AG04450 (cell line): ENCODE measurements at regions not wholly inside any gene's neighbourhood (a gene's known extent, or its start where the extent isn't known, plus 50 kb on each side); places are given as distances from the start of the nearest gene placed in this dataset.

Source experiments
- CTCF ChIA-PET: fragments of 300-600, 350-600 bp; formaldehyde crosslinking; extraction: SDS; loops from one replicate; lab custom pipeline; 2022; ENCODE audit warnings: antibody characterized with exemption, inconsistent platforms; lab: Charles Lee
- POLR2A ChIA-PET: fragments of 350-600 bp; formaldehyde crosslinking; extraction: SDS; loops from one replicate; lab custom pipeline; 2021; ENCODE audit warnings: antibody characterized with exemption, inconsistent platforms; lab: Yijun Ruan, JAX
- DNase-seq: peaks from one replicate; pipeline ENCODE4 v3.0.0-alpha.2; 2011; ENCODE audit warnings: low read depth, low spot score
- H3K27ac ChIP-seq: one replicate; pipeline ENCODE4 v1.5.1; 2012; ENCODE audit warnings: low read depth, low read length, control low read depth
- H3K27me3 ChIP-seq: one replicate; pipeline ENCODE4 v1.6.0; 2012; ENCODE audit warnings: low read length; ENCODE audit not compliant: control insufficient read depth, insufficient read depth
- H3K4me3 ChIP-seq: 2 replicates; pipeline ENCODE4 v1.5.1; 2011; ENCODE audit warnings: mild to moderate bottlenecking, low read depth, low read length, control low read depth
- H3K9me3 ChIP-seq: 2 replicates; pipeline ENCODE4 v1.5.1; 2012; ENCODE audit warnings: low read length; ENCODE audit not compliant: control insufficient read depth, insufficient read depth
- CTCF ChIP-seq: IDR thresholded peaks from 2 replicates; pipeline ENCODE4 v1.5.1; 2011; ENCODE audit warnings: low read depth, low read length, control low read depth, inconsistent platforms

- DNase-seq: no peak
- CTCF ChIA-PET: no interaction called here
Measured at GRCh38 chr4:26191353-26191752, 129.5 kb upstream of the RBPJ start.

DNA sequence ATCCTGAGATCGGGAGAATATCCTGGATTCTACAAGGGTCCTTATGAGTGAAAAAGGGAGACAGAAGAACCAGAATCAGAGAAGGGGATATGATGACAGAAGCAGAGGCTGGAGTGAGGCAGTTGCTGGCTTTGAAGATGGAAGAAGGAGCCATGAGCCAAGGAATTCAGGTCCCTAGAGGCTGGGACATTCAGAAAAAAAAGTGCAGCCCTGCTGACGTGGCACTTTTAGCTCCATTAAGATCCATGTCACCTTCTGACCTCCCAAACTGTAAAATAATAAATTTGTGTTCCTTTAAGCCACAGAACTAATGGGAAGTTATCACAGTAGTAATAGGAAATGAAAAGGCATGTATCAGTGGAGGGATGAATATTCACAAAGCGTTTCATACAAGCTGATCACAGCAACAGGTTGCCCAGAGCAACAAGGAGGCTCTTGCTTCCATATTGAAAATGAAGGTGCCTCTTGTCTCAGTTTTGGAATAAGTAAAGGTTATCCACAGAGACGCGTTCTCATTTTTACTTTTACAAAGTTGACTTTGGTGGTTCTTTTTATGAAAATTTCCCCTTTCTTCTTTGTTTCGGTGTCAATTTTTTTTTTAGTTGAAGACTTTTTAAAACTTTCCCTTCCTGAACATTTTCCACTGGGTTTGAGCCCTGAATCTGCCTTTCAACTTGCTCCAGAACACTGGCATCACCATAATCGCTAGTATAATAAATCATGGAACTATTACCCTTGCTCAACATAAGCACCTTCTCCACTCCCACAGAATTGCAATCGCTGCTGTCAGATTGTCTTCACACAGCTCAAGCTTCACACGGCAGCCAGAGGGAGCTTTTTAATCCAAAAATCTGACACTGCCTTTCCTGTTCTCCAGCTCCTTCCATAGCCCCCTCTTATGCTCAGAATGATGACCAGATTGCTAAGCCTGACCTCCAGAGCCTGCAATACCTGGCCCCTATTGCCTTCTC, 127.6 kb upstream of the RBPJ start:
- no peak for DNase-seq
- no peak overlapping the region for H3K4me3 ChIP-seq
- H3K27me3 ChIP-seq: no peaks in the 10 kb centered on the region
- CTCF ChIA-PET: interaction anchor here (0.8 kb wide), 1 partner anchor 111 kb away, joined by 3 read pairs; no protein-coding TSS in a partner anchor
- no peak for TF ChIP-seq CTCF
- H3K27ac ChIP-seq: no peak overlapping the region
- no peaks in the 10 kb centered on the region for H3K9me3 ChIP-seq
- POLR2A ChIA-PET: no interaction called here

More at GRCh38 chr4:26191353-26191752, 129.5 kb upstream of the RBPJ start:
- POLR2A ChIA-PET: no interaction called here
- Histone ChIP-seq H3K4me3 (no peak overlapping the region), H3K27me3 (no peaks in the 10 kb centered on the region), H3K27ac (no peak overlapping the region), H3K9me3 (no peaks in the 10 kb centered on the region)
- TF ChIP-seq CTCF: no peak

DNA sequence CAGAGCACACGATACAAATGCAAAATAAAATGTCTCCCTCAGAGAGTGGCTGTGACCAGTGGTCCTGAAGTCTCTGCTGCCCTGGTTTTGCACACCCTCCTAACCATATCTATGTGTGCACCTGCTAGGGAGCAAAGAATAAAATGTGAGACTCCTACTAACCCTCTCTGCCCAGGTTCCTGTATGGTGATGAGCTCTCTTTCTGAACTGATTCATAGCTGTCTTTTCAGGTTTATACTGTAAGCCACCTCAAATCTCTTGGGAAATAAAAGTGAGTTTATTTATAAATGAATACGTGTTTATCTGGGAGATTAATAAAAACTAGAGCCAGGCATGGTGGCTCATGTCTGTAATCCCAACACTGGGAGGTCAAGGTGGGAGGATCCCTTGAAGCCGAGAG, 126.0 kb upstream of the RBPJ start:
- Histone ChIP-seq H3K4me3 (no peak overlapping the region), H3K27me3 (no peaks in the 10 kb centered on the region), H3K27ac (no peak overlapping the region), H3K9me3 (no peaks in the 10 kb centered on the region)
- POLR2A ChIA-PET: no interaction called here
- CTCF ChIA-PET: interaction anchor here (0.9 kb wide), 1 partner anchor 136 kb away, joined by 3 read pairs; no protein-coding TSS in a partner anchor
- TF ChIP-seq CTCF: no peak
- DNase-seq: no peak

- DNase-seq: no peak
- Histone ChIP-seq H3K27ac (peak overlapping the region; percentile 25), H3K27me3 (no peaks in the 10 kb centered on the region), H3K4me3 (no peak overlapping the region), H3K9me3 (no peaks in the 10 kb centered on the region)
- ChIA-PET CTCF (interaction anchor here (0.6 to 1.4 kb wide), 2 partner anchors 134 to 164 kb away, joined by 3 to 5 read pairs; no protein-coding TSS in a partner anchor), POLR2A (interaction anchor here (1.2 kb wide), 1 partner anchor 25 kb away, joined by 8 read pairs; no protein-coding TSS in a partner anchor)
- no peak for TF ChIP-seq CTCF
Measured at GRCh38 chr4:26196567-26196966, 124.2 kb upstream of the RBPJ start.
